ENCODE measurements at regions not wholly inside any gene's neighbourhood (a gene's known extent, or its start where the extent isn't known, plus 50 kb on each side); places are given as distances from the start of the nearest gene placed in this dataset.

DNA sequence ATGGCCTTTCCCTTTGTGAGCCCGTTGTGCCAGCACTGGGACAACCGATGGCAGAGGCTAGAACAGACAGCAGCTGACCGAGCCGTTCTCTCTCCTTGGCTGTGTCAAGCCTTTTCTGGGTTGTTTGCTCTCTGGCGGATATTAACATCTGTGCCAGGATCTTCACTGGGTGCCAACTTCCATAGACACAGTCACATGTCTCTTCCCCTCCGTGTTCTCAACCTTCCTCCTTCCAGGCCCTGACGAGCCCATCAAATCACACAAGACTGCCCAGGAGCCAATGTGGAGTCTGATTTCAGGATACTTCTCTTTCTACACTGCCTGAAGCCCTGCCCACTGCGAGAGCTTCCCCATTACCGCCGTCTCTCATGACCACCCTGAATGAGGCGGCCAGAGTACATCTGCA, 111.0 kb upstream of the RALGAPA2 start:
- no peak for DNase-seq

- no peak for DNase-seq
Measured at GRCh38 chr20:20821484-20822260, 109.2 kb upstream of the RALGAPA2 start.

DNA sequence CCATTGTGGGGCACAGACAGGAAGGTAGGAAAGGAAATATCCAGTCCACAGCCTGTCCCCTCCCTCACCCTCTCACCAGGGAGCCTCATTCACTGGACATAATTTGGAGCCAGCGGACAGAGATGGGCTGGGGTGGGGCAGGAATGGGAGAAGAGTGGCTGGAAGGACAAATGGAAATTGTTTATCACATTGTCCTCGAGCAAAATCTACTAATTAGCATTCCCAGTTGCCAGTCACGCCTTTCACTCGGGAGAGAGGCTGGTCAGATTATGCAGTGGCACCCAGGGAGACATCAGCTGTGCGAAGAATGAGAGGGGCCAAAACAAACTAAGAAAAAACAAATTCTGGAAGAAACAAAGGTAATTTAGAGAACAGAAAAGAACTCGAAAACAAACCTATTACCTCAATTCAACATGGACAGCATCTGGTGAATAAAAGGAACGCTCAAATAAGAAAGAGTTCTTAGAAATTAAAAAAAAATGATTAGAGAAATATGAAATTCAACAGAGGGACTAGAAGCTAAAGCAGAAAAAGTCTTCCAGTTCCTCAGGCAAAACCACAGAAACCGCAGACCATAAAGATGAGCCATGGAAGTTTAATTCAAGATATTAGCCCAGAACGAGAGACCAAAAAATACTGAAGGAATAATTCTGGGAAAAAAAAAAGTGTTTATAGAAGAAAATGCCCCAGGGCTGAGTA, 108.5 kb upstream of the RALGAPA2 start:
- DNase-seq = no peak

DNA sequence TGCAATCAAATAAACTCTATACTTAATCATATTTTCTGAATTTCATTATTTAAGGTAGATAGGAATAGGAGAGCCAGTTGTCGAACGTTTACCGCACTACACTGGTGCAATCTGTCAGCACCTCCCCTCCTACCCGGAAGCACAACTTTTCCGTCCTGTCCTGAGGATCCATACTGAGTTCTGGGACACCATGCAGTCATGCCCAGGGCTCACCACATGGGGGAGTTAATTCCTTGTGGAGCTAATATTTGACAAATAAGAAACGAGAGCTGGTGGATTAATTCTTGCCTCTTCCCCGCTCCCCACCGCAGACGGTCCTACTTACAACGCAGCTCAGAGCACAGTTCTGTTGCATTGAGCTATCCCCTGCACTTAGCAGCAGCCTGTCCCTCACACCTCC, 107.7 kb upstream of the RALGAPA2 start:
- no peak for DNase-seq

GRCh38 chr20:20816969-20817755, 104.7 kb upstream of the RALGAPA2 start:
- no peak for DNase-seq

DNA sequence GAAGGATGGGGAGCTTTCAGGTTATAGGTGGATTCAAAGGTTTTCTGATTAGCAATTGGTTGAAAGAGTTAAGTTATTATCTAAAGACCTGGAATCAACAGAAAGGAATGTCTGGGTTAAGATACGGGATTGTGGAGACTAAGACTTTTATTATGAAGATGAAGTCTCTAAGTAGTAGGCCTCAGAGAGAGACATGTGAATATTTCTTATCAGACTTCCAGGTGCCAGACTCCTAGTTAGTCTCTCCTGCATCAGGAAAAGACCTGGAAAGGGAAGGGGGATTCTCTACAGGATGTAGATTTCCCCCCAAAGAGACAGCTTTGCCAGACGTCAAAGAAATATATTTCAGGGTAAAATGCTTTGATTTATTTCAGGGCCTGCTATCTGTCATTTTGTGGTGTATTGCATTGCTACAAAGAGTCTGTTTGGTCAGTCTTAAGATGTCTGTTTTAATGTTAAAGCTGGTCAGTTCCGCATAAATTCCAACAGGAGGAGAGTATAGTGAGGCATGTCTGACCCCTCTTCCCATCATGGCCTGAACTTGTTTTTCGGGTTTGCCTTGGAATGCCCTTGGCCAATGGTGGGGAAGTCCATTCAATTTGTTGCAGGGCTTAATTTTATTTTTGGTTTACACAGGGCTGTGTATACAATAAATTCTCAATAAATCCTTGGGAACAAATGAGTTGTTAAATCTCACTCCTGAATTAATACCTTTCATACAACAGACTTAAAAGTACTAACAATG, 103.4 kb upstream of the RALGAPA2 start:
- DNase-seq = no peak

DNA sequence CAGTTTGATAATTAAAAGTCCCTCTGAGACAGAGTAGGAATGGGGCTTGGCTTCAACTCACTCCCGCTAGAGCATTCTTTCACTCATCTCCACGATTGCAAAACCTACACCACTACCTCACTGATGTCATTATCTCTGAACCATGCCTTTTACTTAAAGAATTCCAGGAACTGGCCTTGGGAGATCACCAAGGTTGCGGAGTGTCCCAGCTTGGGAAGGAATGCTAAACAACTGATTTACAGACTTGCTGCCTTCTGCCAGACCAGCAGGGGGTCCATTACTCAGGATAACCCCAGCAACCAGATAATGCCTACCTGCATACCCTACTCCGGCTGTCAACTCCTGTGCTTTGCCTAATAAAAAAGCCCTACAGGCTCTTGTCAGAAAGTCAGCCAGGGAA, 102.2 kb upstream of the RALGAPA2 start:
- no peak for DNase-seq

GRCh38 chr20:20812136-20812535, 99.7 kb upstream of the RALGAPA2 start:
- no peak for DNase-seq

DNA sequence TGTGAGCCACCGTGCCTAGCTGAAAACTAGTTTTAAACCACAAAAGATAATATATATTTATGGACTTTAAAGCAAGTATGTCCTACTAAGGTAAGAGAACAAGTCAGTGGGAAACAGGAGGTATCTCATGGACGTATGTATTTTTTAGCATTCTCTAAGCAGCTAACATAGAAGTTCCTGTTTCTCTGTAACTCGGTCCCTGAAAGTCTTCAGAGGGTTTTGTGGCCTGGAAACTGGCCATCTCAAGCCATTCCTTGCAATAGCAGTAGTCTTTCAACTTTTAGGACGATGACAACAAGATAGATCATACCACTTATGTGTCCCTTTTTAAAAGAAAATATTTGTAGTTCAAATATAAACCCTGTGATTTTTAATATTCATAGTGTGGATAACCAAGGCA, 95.6 kb upstream of the RALGAPA2 start:
- no peak for DNase-seq

- no peak for DNase-seq
Measured at GRCh38 chr20:20806121-20807095, 94.0 kb upstream of the RALGAPA2 start.

DNA sequence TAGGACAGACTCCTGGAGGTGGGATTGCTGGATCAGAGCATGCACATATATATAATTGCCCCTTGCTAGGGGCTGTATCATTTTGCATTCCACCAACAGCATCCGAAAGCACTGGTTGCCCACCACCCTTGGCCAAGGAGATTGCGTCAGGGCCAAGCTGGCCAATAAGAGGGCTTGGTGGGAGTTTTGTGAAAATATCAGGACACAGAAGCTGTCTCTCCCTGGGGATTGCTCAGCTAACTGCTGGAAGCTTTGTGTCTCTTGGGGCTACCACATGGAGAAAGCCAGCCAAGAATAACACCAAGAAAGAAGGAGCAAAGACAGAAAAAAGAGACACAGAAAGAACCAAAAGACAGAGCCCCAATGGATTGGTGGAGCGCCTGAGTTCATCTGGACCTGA, 90.6 kb upstream of the RALGAPA2 start:
- no peak for DNase-seq

- no peak for DNase-seq
Measured at GRCh38 chr20:20802328-20802727, 89.9 kb upstream of the RALGAPA2 start.

GRCh38 chr20:20799716-20800312, 87.4 kb upstream of the RALGAPA2 start:
- DNase-seq = no peak

DNA sequence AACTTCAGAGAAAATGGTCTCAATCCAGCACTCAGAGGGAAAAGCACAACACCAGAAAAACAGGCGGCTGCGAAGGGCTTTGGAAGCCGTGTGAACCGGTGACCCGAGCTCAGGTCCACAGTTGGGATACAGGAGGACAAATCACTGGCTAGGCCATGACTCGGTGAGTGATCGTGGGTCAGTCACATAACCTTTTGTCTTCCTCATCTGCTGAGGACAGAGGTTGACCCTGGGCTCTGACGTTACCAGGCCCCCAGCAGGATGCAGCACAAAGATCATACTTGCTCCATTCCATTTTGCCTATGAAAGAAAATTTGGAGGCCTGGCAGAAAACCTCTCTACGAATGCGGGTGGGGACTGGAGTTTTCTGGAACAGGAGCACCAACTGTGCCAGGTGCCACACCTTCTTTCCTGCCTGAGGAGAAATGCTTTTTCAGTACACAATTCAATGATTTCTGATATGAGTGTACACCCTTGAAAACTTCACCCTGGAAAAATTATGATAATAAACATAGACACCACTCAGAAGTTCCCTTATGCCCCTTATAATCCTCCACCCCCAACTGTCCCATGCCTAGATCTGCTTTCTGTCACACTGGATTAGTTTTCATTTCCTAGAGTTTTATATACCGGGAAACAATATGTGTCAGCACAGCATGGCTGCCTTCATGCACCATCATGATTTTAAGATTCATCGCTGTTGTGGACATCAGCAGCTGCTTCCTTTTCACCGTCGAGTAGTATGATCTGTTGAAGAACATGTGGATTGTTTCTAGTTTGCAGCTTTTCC, 85.3 kb upstream of the RALGAPA2 start:
- DNase-seq = no peak

GRCh38 chr20:20796766-20797440, 84.5 kb upstream of the RALGAPA2 start:
- no peak for DNase-seq

DNA sequence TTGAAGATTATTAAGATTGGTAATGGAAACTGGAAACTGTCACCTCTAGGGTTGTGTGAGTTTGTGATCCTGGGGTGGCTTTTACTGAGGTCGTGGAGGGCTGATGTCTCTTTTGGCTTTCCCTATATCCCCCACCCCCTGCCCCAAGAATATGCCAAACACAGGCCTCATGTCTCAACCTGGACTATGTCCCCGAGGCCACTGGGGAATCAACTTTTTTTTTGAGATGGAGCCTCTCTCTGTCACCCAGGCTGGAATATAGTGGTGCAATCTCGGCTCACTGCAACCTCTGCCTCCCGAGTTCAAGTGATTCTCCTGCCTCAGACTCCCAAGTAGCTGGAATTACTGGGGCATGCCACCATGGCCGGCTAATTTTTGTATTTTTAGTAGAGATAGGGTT, 83.3 kb upstream of the RALGAPA2 start:
- no peak for DNase-seq

DNA sequence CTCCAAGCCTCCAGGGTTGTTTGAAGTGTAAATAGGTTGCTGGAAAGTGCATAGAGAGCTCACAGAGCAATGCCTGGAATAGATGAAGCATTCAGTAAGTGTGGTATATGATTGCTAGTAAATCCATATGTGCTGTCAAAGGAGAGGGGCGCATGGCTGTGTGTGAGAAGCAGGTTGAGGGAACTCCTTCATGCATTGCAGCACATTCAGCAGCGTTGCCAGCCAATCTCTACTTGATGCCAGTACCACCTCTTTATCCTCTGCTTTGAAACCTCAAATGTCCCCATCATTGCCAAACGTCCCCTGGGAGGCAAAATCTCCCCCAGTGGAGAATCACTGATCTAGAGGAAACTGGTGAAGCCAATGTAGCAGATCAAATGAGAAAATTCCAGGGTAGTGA, 82.7 kb upstream of the RALGAPA2 start:
- no peak for DNase-seq

DNA sequence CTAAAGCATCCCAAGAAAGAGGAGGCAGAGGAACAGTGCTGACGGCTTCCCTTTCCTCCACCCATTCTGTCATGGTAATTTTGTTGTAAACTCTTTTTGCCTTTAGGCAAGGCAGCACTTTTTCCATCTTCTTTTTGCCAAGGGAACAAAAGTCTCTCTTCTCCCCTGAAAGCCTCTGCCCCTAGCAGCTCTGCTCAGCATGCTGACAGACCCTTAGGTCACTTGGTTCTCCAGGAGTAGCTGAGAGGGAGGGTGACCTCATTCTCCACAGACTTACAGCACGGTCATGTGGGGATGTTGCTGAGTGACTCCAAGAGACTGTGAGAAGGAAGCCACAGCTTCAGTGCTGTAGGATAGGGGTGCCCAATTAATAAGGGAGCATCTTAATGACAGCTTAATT, 81.1 kb upstream of the RALGAPA2 start:
- no peak for DNase-seq

- DNase-seq = no peak
Measured at GRCh38 chr20:20791664-20792568, 79.5 kb upstream of the RALGAPA2 start.

Data from NCI-H187 treated with DMSO at 0.1 percent for 48 hours (cell line).